ENCODE measurements at regions not wholly inside any gene's neighbourhood (a gene's known extent, or its start where the extent isn't known, plus 50 kb on each side); places are given as distances from the start of the nearest gene placed in this dataset.

GRCh38 chr7:49341849-49342248, 417.5 kb downstream of the CDC14C start:
- ATAC-seq (no peak), DNase-seq (ENCODE audit: low spot score) (no peak)
- no peak overlapping the region for H3K4me3 Mint-ChIP-seq
- TF ChIP-seq MYBL2 (CRISPR knock-in tag; IDR thresholded peaks at IDR 0.05) (no peak), RELA (CRISPR knock-in tag; IDR thresholded peaks at IDR 0.05; ENCODE audit: borderline replicate concordance) (no peak), MAX (CRISPR knock-in tag; IDR thresholded peaks at IDR 0.05) (no peak), KAT7 (CRISPR knock-in tag; IDR thresholded peaks at IDR 0.05; ENCODE audit: borderline replicate concordance) (no peak), OVOL2 (CRISPR knock-in tag; IDR thresholded peaks at IDR 0.05; ENCODE audit: borderline replicate concordance) (no peak), EMX1 (CRISPR knock-in tag; IDR thresholded peaks at IDR 0.05) (no peak), JAZF1 (CRISPR knock-in tag; IDR thresholded peaks at IDR 0.05) (no peak), ATF1 (CRISPR knock-in tag; IDR thresholded peaks at IDR 0.05) (no peak), TEAD1 (CRISPR knock-in tag; IDR thresholded peaks at IDR 0.05) (no peak), ETV6 (CRISPR knock-in tag; IDR thresholded peaks at IDR 0.05) (no peak), ZBTB21 (CRISPR knock-in tag; IDR thresholded peaks at IDR 0.05; ENCODE audit: borderline replicate concordance) (no peak), NR2C2 (CRISPR knock-in tag; IDR thresholded peaks at IDR 0.05) (no peak), ZNF423 (CRISPR knock-in tag; IDR thresholded peaks at IDR 0.05) (no peak), ZMAT4 (CRISPR knock-in tag; IDR thresholded peaks at IDR 0.05) (no peak), USF1 (CRISPR knock-in tag; IDR thresholded peaks at IDR 0.05) (no peak), JUN (CRISPR knock-in tag; IDR thresholded peaks at IDR 0.05) (no peak), TP53 (CRISPR knock-in tag; IDR thresholded peaks at IDR 0.05) (no peak), CREM (CRISPR knock-in tag; IDR thresholded peaks at IDR 0.05) (no peak), E2F1 (CRISPR knock-in tag; IDR thresholded peaks at IDR 0.05) (no peak), HMGXB4 (CRISPR knock-in tag; IDR thresholded peaks at IDR 0.05) (no peak)
- no peak overlapping the region for H3K27ac Mint-ChIP-seq
- ChIA-PET POLR2A (no interaction called here), CTCF (no interaction called here)
- peaks cover 21% of the 10 kb centered on the region for H3K36me3 Mint-ChIP-seq
- peaks cover 26% of the 10 kb centered on the region for H3K9me3 Mint-ChIP-seq
- no peaks in the 10 kb centered on the region for H3K27me3 Mint-ChIP-seq (ENCODE audit: low read depth)
- H3K4me1 Mint-ChIP-seq: peaks cover 9% of the 10 kb centered on the region

GRCh38 chr7:49344556-49344955, 420.2 kb downstream of the CDC14C start:
- CTCF ChIA-PET: no interaction called here
- Mint-ChIP-seq H3K4me3 (no peak overlapping the region), H3K27me3 (ENCODE audit: low read depth) (no peaks in the 10 kb centered on the region), H3K36me3 (peaks cover 21% of the 10 kb centered on the region), H3K4me1 (peaks cover 9% of the 10 kb centered on the region), H3K27ac (no peak overlapping the region), H3K9me3 (peaks cover 26% of the 10 kb centered on the region)
- POLR2A ChIA-PET: no interaction called here
- DNase-seq (ENCODE audit: low spot score): no peak
- no peak for ATAC-seq
- TF ChIP-seq USF1 (CRISPR knock-in tag; IDR thresholded peaks at IDR 0.05) (no peak), CREM (CRISPR knock-in tag; IDR thresholded peaks at IDR 0.05) (no peak), ARID4B (CRISPR knock-in tag; IDR thresholded peaks at IDR 0.05; ENCODE audit: borderline replicate concordance) (no peak), MXD4 (CRISPR knock-in tag; IDR thresholded peaks at IDR 0.05; ENCODE audit: borderline replicate concordance) (no peak), PREB (CRISPR knock-in tag; IDR thresholded peaks at IDR 0.05; ENCODE audit: borderline replicate concordance) (no peak), ZBTB21 (CRISPR knock-in tag; IDR thresholded peaks at IDR 0.05; ENCODE audit: borderline replicate concordance) (no peak), NR1H2 (CRISPR knock-in tag; IDR thresholded peaks at IDR 0.05) (no peak), E2F5 (CRISPR knock-in tag; IDR thresholded peaks at IDR 0.05) (no peak)
